GM20431 (cell line): ENCODE measurements at regions not wholly inside any gene's neighbourhood (a gene's known extent, or its start where the extent isn't known, plus 50 kb on each side); places are given as distances from the start of the nearest gene placed in this dataset.

Experiments used
- in situ Hi-C: fragments of 300-500 bp; cut with MseI, MboI; formaldehyde crosslinking; loops from one replicate; pipeline ENCODE4 v1.15.0; 2020; ENCODE audit warnings: low sequenced_read_pairs; ENCODE audit not compliant: unreplicated experiment

- in situ Hi-C loops, result no loop called here
Measured at GRCh38 chr5:116651653-116652052, 77.0 kb upstream of the SEMA6A start.

- in situ Hi-C loops, result no loop called here
Measured at GRCh38 chr5:116650964-116651363, 76.3 kb upstream of the SEMA6A start.

- in situ Hi-C loops, result no loop called here
Measured at GRCh38 chr5:116650544-116650943, 75.9 kb upstream of the SEMA6A start.

- in situ Hi-C loops, result no loop called here
Measured at GRCh38 chr5:116646611-116647289, 72.1 kb upstream of the SEMA6A start.

- in situ Hi-C loops, result no loop called here
Measured at GRCh38 chr5:116645627-116646026, 71.0 kb upstream of the SEMA6A start.

GRCh38 chr5:116640236-116640635 is 65.6 kb upstream of the SEMA6A start:
- in situ Hi-C loops, result no loop called here

GRCh38 chr5:116637149-116637740 is 62.6 kb upstream of the SEMA6A start:
- in situ Hi-C loops, result no loop called here

- in situ Hi-C loops, result no loop called here
Measured at GRCh38 chr5:116632890-116633289, 58.3 kb upstream of the SEMA6A start.

GRCh38 chr5:116631147-116631546 is 56.5 kb upstream of the SEMA6A start:
- in situ Hi-C loops, result no loop called here

- in situ Hi-C loops, result no loop called here
Measured at GRCh38 chr5:116629168-116629567, 54.5 kb upstream of the SEMA6A start.

GRCh38 chr5:116626945-116627679 is 52.5 kb upstream of the SEMA6A start:
- in situ Hi-C loops, result no loop called here

- in situ Hi-C loops, result no loop called here
Measured at GRCh38 chr5:116626272-116626723, 51.7 kb upstream of the SEMA6A start.
